Hepatocyte (in vitro differentiated cells): ENCODE measurements at regions not wholly inside any gene's neighbourhood (a gene's known extent, or its start where the extent isn't known, plus 50 kb on each side); places are given as distances from the start of the nearest gene placed in this dataset.
"Not testable (repeated sequence)": the region's sequence is repeated elsewhere in the genome, so short reads cannot be mapped to it uniquely, and the experiment has no call there.

Experiments used
- EZH2 ChIP-seq: fragments of 200-600 bp; sonication (generic); IDR thresholded peaks from 2 replicates; pipeline ENCODE4 v1.6.1; 2016; ENCODE audit warnings: antibody characterized with exemption, mild to moderate bottlenecking, borderline replicate concordance
- EZH2phosphoT487 ChIP-seq: fragments of 200-600 bp; sonication (generic); IDR thresholded peaks from one replicate; pipeline ENCODE4 v1.6.1; 2018; ENCODE audit warnings: antibody characterized with exemption, mild to moderate bottlenecking, low read depth, moderate library complexity; ENCODE audit not compliant: unreplicated experiment, severe bottlenecking
- TF ChIP-seq, protein P1 (sequence below): fragments of 200-600 bp; sonication (generic); IDR thresholded peaks from 2 replicates; pipeline ENCODE4 v1.5.1; 2016; ENCODE audit warnings: antibody characterized with exemption, mild to moderate bottlenecking; ENCODE audit not compliant: poor library complexity

DNA sequence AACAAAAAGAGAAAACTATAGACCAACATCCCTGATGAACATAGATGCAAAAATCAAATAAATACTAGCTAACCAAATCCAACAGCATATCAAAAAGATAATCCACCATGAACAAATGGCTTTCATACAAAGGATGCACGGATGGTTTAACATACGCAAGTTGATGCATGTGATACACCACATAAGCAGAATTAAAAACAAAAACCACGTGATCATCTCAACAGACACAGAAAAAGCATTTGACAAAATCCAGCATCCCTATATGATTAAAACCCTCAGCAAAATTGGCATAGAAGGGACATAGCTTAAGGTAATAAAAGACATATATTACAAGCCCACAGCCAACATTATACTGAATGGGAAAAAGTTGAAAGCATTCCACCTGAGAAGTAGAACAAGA, 125.9 kb downstream of the RTP4 start:
- TF ChIP-seq, protein P1, sequence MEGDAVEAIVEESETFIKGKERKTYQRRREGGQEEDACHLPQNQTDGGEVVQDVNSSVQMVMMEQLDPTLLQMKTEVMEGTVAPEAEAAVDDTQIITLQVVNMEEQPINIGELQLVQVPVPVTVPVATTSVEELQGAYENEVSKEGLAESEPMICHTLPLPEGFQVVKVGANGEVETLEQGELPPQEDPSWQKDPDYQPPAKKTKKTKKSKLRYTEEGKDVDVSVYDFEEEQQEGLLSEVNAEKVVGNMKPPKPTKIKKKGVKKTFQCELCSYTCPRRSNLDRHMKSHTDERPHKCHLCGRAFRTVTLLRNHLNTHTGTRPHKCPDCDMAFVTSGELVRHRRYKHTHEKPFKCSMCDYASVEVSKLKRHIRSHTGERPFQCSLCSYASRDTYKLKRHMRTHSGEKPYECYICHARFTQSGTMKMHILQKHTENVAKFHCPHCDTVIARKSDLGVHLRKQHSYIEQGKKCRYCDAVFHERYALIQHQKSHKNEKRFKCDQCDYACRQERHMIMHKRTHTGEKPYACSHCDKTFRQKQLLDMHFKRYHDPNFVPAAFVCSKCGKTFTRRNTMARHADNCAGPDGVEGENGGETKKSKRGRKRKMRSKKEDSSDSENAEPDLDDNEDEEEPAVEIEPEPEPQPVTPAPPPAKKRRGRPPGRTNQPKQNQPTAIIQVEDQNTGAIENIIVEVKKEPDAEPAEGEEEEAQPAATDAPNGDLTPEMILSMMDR, result not testable (repeated sequence)
- not testable (repeated sequence) for TF ChIP-seq EZH2phosphoT487, EZH2
